Heart right ventricle (tissue), 16 donors: ENCODE measurements at regions not wholly inside any gene's neighbourhood (a gene's known extent, or its start where the extent isn't known, plus 50 kb on each side); places are given as distances from the start of the nearest gene placed in this dataset.

Experiments
- ATAC-seq, 8 donors: fragments of 200-7000 bp; cut with Tn5 transposase; one replicate each; pipeline ENCODE4 v1.9.1; 2020; ENCODE audit warnings: mild to moderate bottlenecking in 8 of 8, moderate library complexity in 8 of 8, moderate number of reproducible peaks in 1 of 8
- DNase-seq, 2 donors: peaks; one replicate each; pipeline ENCODE4 v3.0.0-alpha.2; 2020
- H3K27ac ChIP-seq, 10 donors: fragments of 200-600 bp; sonication (generic) in 2 of 10; one replicate each; pipeline versions ENCODE4 v1.5.0 to v1.8.0; 2020 to 2022; ENCODE audit warnings: mild to moderate bottlenecking in 3 of 10
- H3K27me3 ChIP-seq, 7 donors: fragments of 200-600 bp; one replicate each; pipeline ENCODE4 v1.8.0; 2021 to 2022; ENCODE audit warnings: mild to moderate bottlenecking in 2 of 7
- H3K36me3 ChIP-seq, 9 donors: fragments of 200-600 bp; sonication (generic) in 1 of 9; one replicate each; pipeline versions ENCODE4 v1.5.0 to v1.8.0; 2020 to 2022; ENCODE audit warnings: mild to moderate bottlenecking in 2 of 9
- H3K4me1 ChIP-seq, 9 donors: fragments of 200-600 bp; sonication (generic) in 1 of 9; one replicate each; pipeline versions ENCODE4 v1.5.0 to v1.8.0; 2020 to 2022; ENCODE audit warnings: mild to moderate bottlenecking in 4 of 9
- H3K4me3 ChIP-seq, 10 donors: fragments of 200-600 bp; sonication (generic) in 2 of 10; one replicate each; pipeline versions ENCODE4 v1.5.0 to v1.8.0; 2020 to 2022; ENCODE audit warnings: mild to moderate bottlenecking in 7 of 10, moderate library complexity in 2 of 10
- H3K9me3 ChIP-seq, 11 donors: fragments of 200-600 bp in 10 of 11; sonication (generic) in 2 of 11; one replicate each; pipeline versions ENCODE4 v1.5.0 to v1.8.0; 2013 to 2022; ENCODE audit warnings: mild to moderate bottlenecking in 2 of 11, control low read depth in 1 of 11, moderate library complexity in 1 of 11
- CTCF ChIP-seq, 9 donors: fragments of 200-600 bp; sonication (generic) in 2 of 9; IDR thresholded peaks; one replicate each; pipeline versions ENCODE4 v1.5.0 to v1.8.0; 2021 to 2022; ENCODE audit warnings: antibody characterized with exemption in 9 of 9, mild to moderate bottlenecking in 5 of 9, moderate library complexity in 1 of 9
- WGBS, 2 donors: extraction: QIAGEN DNeasy Blood & Tissue Kit; methylation state at CpG; one replicate each; pipeline ENCODE4 v1.1.7; 2013; ENCODE audit warnings: inconsistent platforms in 1 of 2; 5-methylcytosine and 5-hydroxymethylcytosine counted together
- intact Hi-C, 10 donors: fragments of 100-400 bp; cut with DNase I; formaldehyde crosslinking; loops; one replicate each; pipeline versions ENCODE4 v1.11.1 to v1.14.2; 2022
- donor health status: Arrhythmogenic right ventricular cardiomyopathy.
- donor health status: ischemic (EF 13 %, LVEDD 7.1; RV severe dilation, severe dysfunction).
- donor health status: healthy with polysubstance abuse.
- donor health status: DM: no; HTN: yes; CAD: no.
- donor health status: DM: no; HTN: no; CAD: no.
- donor health status: ischemic (EF 25% LVEDD 6.9; RV normal size, moderate dysfunction).
- donor health status: ischemic (EF 25% LVEDD 5.7; RV mildly dilated, moderate dysfunction).
- donor health status: healthy.
- donor health status: DM: yes; HTN: yes; CAD: no.
- donor health status: Ischemic cardiomyopathy.
- donor health status: ischemic (EF 35%, LVEDD 5.7; RV mildly dilated, moderate dysfunction).
- donor health status: nonischemic (EF 11% LVEDD 7.7; RV severe dilation, severe dysfunction).
- donor health status: DM: yes; HTN: yes; CAD: no.
- donor health status: PGD.
- donor health status: ischemic (EF 29% LVEDD 5.4; RV normal size, mild dysfunction).
- donor health status: nonischemic (EF 23%, LVEDD 6.1; RV moderate dilation, normal function).

GRCh38 chr6:134669485-134669884 is 280.4 kb downstream of the ALDH8A1 start:
- DNase-seq (no peak), ATAC-seq (no peak)
- intact Hi-C loops, result no loop called here
- Histone ChIP-seq H3K36me3 (no peaks in the 10 kb centered on the region), H3K9me3 (no peaks in the 10 kb centered on the region), H3K4me1 (no peaks in the 10 kb centered on the region), H3K4me3 (no peak overlapping the region), H3K27me3 (no peaks in the 10 kb centered on the region), H3K27ac (no peak overlapping the region)
- TF ChIP-seq CTCF (IDR thresholded peaks at IDR 0.05), result no peak

DNA sequence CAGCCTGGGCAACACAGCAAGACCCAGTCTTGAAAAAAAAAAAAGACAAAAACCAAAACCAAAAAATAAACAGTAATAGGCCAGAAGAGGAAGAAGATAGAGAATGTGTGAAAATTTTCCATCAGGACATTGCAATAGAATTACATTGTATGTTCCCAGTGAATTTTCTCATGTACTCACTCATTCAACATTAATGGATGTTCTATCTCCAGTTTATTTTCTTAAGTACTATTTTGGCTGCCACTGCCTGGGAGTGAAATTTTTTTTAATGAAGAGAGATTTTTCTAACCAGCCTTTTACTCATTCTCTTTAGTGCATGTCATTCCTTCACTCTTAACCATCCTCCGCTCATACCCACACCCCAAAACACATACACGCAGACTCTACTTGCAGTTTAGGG is 282.8 kb downstream of the ALDH8A1 start:
- WGBS, 2 donors, result 98 to 99% methylated on average over 2 of the region's 2 CpGs

DNA sequence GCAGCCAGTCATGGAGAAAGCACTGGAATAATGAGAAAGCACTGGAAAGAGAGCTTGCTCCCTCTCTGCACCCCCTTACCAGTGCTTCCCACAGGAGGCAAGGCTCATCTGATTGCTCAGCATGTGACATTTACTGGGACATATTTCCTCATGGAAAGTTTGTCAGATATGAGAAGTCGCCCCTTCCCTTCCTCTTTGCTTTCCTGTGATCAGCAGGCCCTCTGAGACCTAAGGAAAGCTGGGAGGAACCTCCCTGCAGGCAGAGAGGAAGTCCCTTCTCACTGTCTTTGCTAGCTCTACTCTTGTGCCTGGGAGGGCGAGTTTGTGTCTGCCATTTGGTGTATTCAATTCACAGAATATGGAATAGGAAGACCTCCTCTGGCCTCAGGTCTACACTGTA is 283.8 kb downstream of the ALDH8A1 start:
- 81 to 84% methylated on average over 2 of the region's 2 CpGs for WGBS, 2 donors

More for the DNA sequence above, 282.8 kb downstream of the ALDH8A1 start:
- H3K4me1 ChIP-seq, result peaks cover 0 to 6% (median 0%) of the 10 kb centered on the region in 9 donors
- TF ChIP-seq CTCF (IDR thresholded peaks at IDR 0.05), result no peak
- ATAC-seq (no peak), DNase-seq (no peak)
- H3K27me3 ChIP-seq, result no peaks in the 10 kb centered on the region
- no peak overlapping the region for H3K27ac ChIP-seq
- intact Hi-C loops, result no loop called here
- H3K36me3 ChIP-seq, result no peaks in the 10 kb centered on the region
- no peaks in the 10 kb centered on the region for H3K9me3 ChIP-seq
- no peak overlapping the region for H3K4me3 ChIP-seq

DNA sequence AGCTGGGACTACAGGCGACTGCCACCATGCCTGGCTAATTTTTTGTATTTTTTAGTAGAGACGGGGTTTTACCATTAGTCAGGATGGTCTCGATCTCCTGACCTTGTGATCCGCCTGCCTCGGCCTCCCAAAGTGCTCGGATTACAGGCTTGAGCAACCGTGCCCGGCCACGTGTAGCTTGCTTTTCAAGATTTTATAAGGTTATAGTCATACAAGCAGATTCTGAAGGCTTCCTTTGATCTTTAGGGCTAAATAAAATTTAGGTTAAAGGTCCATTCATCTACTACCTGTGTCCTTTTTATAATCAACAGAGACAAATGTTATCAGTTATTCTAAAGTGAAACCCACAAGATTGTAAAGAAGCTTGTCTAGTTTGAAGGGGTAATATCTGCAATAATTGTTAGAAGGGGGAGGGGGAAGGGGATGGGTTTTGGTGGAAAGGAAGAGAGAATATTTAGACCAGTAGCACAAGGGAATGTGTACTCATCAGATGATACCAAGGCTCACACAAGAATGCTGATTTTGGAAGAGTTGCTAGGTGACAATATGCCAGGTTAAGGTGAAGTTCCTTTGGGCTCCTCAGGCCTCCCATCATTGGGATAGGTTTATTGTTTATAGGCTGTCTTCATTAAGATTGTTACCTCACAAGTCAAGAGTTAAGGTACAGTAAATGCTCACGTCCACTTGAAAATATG is 284.7 kb downstream of the ALDH8A1 start:
- no peak overlapping the region for H3K27ac ChIP-seq
- no peaks in the 10 kb centered on the region for H3K9me3 ChIP-seq
- H3K4me1 ChIP-seq, result peaks cover 0 to 10% (median 0%) of the 10 kb centered on the region in 9 donors
- no peak overlapping the region for H3K4me3 ChIP-seq
- ATAC-seq (no peak), DNase-seq (no peak)
- intact Hi-C loops, result no loop called here
- no peaks in the 10 kb centered on the region for H3K36me3 ChIP-seq
- no peak for TF ChIP-seq CTCF (IDR thresholded peaks at IDR 0.05)
- H3K27me3 ChIP-seq, result no peaks in the 10 kb centered on the region
- WGBS, 2 donors, result 96 to 97% methylated on average over 10 of the region's 10 CpGs

More for the DNA sequence above, 283.8 kb downstream of the ALDH8A1 start:
- H3K36me3 ChIP-seq, result no peaks in the 10 kb centered on the region
- TF ChIP-seq CTCF (IDR thresholded peaks at IDR 0.05), result no peak
- no peaks in the 10 kb centered on the region for H3K27me3 ChIP-seq
- no peaks in the 10 kb centered on the region for H3K9me3 ChIP-seq
- ATAC-seq (no peak), DNase-seq (no peak)
- H3K4me1 ChIP-seq, result peaks cover 0 to 10% (median 0%) of the 10 kb centered on the region in 9 donors
- intact Hi-C loops, result no loop called here
- no peak overlapping the region for H3K27ac ChIP-seq
- no peak overlapping the region for H3K4me3 ChIP-seq
